ENCODE measurements at regions not wholly inside any gene's neighbourhood (a gene's known extent, or its start where the extent isn't known, plus 50 kb on each side); places are given as distances from the start of the nearest gene placed in this dataset.

DNA sequence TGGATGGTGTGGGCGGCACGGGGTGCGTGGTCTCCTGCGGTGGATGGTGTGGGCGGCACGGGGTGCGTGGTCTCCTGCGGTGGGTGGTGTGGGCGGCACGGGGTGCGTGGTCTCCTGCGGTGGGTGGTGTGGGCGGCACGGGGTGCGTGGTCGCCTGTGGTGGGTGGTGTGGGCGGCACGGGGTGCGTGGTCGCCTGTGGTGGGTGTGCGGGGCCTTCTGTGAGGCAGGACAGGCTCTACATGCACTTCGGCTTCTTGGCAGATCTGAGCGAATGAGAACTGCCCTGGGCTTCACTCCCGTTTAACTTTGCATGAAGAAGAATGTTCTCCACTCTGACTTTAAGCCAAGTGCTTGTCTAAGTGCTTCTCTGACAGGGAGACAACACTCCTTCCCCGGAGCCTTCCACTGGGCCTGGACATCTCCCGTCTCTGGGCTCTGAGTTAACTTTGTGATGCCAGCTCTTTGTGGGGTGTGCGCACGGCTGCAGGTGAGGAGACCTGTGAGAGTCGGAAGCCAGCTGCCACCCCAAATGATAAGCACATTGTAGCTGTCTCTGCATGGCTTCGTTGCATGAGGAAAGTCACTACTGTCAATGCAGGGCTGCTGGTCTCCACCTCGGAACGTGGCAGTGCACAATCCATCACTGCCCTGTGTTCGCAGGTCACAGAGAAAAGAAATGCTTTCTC, 244.8 kb downstream of the DLL1 start:
- Histone ChIP-seq H3K36me3 (no peaks in the 10 kb centered on the region), H3K4me1 (peaks cover 3 to 32% (median 19%) of the 10 kb centered on the region in 3 donors), H3K27me3 (peaks cover 0 to 26% (median 0%) of the 10 kb centered on the region in 4 donors), H3K9me3 (no peaks in the 10 kb centered on the region), H3K4me3 (no peak overlapping the region), H3K27ac (peak overlapping the region in 3 of 4 donors; percentile 51 to 53 (median 53))
- no peak for TF ChIP-seq CTCF (IDR thresholded peaks at IDR 0.05)
- TF ChIP-seq POLR2A (IDR thresholded peaks at IDR 0.05), result no peak
- intact Hi-C loops (cut with DNase I), result no loop called here
- 63 to 81% methylated on average over 9 to 15 of the region's 33 CpGs for WGBS, 2 donors
- DNase-seq, result no peak

GRCh38 chr6:170045563-170045960, 245.3 kb downstream of the DLL1 start:
- Histone ChIP-seq H3K27me3 (peaks cover 0 to 26% (median 0%) of the 10 kb centered on the region in 4 donors), H3K4me3 (no peak overlapping the region), H3K36me3 (no peaks in the 10 kb centered on the region), H3K4me1 (peaks cover 3 to 31% (median 18%) of the 10 kb centered on the region in 3 donors), H3K9me3 (no peaks in the 10 kb centered on the region), H3K27ac (peak overlapping the region in 1 of 4 donors; percentile 53)
- intact Hi-C loops (cut with DNase I), result no loop called here
- TF ChIP-seq CTCF (IDR thresholded peaks at IDR 0.05) (no peak), POLR2A (IDR thresholded peaks at IDR 0.05) (no peak)
- WGBS, 2 donors, result 72 to 79% methylated on average over 4 to 5 of the region's 7 CpGs
- DNase-seq, result no peak

- Histone ChIP-seq H3K27me3 (peaks cover 0 to 21% (median 0%) of the 10 kb centered on the region in 4 donors), H3K9me3 (no peaks in the 10 kb centered on the region), H3K27ac (no peak overlapping the region), H3K4me3 (no peak overlapping the region), H3K4me1 (peaks cover 3 to 25% (median 12%) of the 10 kb centered on the region in 3 donors), H3K36me3 (no peaks in the 10 kb centered on the region)
- intact Hi-C loops (cut with DNase I), result no loop called here
- TF ChIP-seq CTCF (IDR thresholded peaks at IDR 0.05) (no peak), POLR2A (IDR thresholded peaks at IDR 0.05) (no peak)
- WGBS, 2 donors, result 84 to 94% methylated on average over 8 to 10 of the region's 13 CpGs
- no peak for DNase-seq
Measured at GRCh38 chr6:170044836-170045562, 245.9 kb downstream of the DLL1 start.

DNA sequence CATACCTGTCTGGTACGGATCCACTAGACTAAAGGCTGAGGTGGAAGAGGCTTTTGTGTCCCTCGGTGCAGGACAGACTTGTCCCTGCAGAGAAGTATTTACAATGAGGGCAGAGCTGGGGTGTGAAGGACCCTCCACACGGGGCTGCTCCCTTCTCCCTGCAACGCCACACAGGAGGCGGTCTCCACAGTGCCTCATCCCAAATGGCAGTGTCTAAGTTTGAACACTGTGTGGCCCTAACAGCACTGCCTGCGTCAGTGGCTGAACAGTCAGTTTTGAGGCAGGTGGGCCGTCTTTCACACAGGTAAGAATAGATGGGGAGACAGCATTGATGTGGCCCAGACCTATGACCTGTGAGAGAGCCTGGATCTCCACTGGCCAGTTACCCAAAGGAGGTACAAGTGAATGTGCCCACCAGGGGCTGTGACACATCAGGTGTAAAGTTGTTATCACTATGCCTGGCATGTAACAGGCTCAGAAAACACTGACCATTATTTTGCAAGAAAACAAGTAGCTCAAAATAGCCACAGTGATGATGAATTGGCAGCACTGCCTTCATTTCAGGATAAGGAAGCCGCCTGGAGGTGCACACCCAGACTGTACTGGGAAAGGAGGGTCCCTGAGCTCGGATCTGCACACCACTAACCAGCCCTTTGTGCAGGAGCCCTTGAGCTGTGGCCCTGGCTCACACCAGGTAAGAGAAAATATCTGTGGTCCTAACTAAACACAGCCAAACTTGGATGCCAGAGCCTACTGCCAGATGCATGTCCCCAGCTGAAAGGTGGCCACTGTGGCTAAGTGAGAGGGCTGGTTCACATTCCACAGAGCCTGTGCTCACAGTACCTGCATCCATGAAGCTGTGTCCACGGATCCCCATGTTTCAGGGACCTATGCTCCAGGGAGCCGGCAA, 246.7 kb downstream of the DLL1 start:
- no peak overlapping the region for H3K27ac ChIP-seq
- H3K9me3 ChIP-seq, result no peaks in the 10 kb centered on the region
- H3K4me3 ChIP-seq, result no peak overlapping the region
- TF ChIP-seq CTCF (IDR thresholded peaks at IDR 0.05) (no peak), POLR2A (IDR thresholded peaks at IDR 0.05) (no peak)
- no peak for DNase-seq
- 80 to 90% methylated on average over 5 to 8 of the region's 11 CpGs for WGBS, 2 donors
- H3K27me3 ChIP-seq, result peaks cover 0 to 13% (median 0%) of the 10 kb centered on the region in 4 donors
- H3K36me3 ChIP-seq, result no peaks in the 10 kb centered on the region
- peaks cover 0 to 17% (median 6%) of the 10 kb centered on the region in 3 donors for H3K4me1 ChIP-seq
- intact Hi-C loops (cut with DNase I), result no loop called here
